Lower lobe of right lung (tissue), 2 donors: ENCODE measurements at regions not wholly inside any gene's neighbourhood (a gene's known extent, or its start where the extent isn't known, plus 50 kb on each side); places are given as distances from the start of the nearest gene placed in this dataset.

Source experiments
- ATAC-seq, 2 donors: fragments of 200-7000 bp; cut with Tn5 transposase; one replicate each; pipeline ENCODE4 v1.9.1; 2020 to 2022; ENCODE audit warnings: mild to moderate bottlenecking in 2 of 2, moderate library complexity in 2 of 2
- DNase-seq: peaks from one replicate; pipeline ENCODE4 v3.0.0-alpha.2; 2020
- H3K27ac ChIP-seq: fragments of 200-600 bp; one replicate; pipeline ENCODE4 v1.8.0; 2022
- H3K27me3 ChIP-seq: fragments of 200-600 bp; one replicate; pipeline ENCODE4 v1.8.0; 2022; ENCODE audit warnings: low read depth
- H3K36me3 ChIP-seq: fragments of 200-600 bp; one replicate; pipeline ENCODE4 v1.8.0; 2022; ENCODE audit warnings: mild to moderate bottlenecking
- H3K4me1 ChIP-seq: fragments of 200-600 bp; one replicate; pipeline ENCODE4 v1.8.0; 2022
- H3K4me3 ChIP-seq: fragments of 200-600 bp; one replicate; pipeline ENCODE4 v1.8.0; 2022; ENCODE audit warnings: mild to moderate bottlenecking
- H3K9me3 ChIP-seq: fragments of 200-600 bp; one replicate; pipeline ENCODE4 v1.8.0; 2022
- intact Hi-C: fragments of 100-400 bp; cut with DNase I; formaldehyde crosslinking; loops from one replicate; pipeline ENCODE4 v1.11.0; 2022
- TF ChIP-seq, protein P1 (sequence below): fragments of 200-600 bp; IDR thresholded peaks from one replicate; pipeline ENCODE4 v1.8.0; 2022; ENCODE audit warnings: antibody characterized with exemption, mild to moderate bottlenecking
- donor health status: DM: no; HTN: yes; CAD: no; lungs with severe emphysema.

DNA sequence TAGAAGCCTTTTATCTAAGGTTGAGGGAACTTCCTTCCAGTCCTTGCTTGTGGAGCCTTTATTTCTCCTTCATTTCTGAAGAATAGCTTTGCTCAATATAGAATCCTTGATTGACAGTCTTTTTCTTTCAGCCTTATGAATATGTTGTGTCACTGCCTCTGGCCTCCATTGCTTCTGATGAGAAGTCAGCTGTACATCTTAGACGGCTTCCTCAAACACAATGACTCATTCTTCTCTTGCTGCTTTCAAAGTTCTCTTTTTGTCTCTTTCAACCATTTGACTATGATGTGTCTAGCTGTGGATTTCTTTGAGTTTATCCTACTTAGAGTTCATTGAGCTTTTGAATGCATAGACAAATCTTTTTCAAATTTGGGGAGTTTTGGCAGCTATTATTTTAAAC is 893.2 kb downstream of the BRD1 start:
- H3K4me3 ChIP-seq: no peak overlapping the region
- no peak overlapping the region for H3K27ac ChIP-seq
- intact Hi-C loops: no loop called here
- H3K9me3 ChIP-seq: peaks cover 13% of the 10 kb centered on the region
- DNase-seq: no peak
- peaks cover 6% of the 10 kb centered on the region for H3K27me3 ChIP-seq
- TF ChIP-seq, protein P1, sequence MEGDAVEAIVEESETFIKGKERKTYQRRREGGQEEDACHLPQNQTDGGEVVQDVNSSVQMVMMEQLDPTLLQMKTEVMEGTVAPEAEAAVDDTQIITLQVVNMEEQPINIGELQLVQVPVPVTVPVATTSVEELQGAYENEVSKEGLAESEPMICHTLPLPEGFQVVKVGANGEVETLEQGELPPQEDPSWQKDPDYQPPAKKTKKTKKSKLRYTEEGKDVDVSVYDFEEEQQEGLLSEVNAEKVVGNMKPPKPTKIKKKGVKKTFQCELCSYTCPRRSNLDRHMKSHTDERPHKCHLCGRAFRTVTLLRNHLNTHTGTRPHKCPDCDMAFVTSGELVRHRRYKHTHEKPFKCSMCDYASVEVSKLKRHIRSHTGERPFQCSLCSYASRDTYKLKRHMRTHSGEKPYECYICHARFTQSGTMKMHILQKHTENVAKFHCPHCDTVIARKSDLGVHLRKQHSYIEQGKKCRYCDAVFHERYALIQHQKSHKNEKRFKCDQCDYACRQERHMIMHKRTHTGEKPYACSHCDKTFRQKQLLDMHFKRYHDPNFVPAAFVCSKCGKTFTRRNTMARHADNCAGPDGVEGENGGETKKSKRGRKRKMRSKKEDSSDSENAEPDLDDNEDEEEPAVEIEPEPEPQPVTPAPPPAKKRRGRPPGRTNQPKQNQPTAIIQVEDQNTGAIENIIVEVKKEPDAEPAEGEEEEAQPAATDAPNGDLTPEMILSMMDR: no peak
- ATAC-seq: no peak
- H3K36me3 ChIP-seq: no peaks in the 10 kb centered on the region
- no peaks in the 10 kb centered on the region for H3K4me1 ChIP-seq

DNA sequence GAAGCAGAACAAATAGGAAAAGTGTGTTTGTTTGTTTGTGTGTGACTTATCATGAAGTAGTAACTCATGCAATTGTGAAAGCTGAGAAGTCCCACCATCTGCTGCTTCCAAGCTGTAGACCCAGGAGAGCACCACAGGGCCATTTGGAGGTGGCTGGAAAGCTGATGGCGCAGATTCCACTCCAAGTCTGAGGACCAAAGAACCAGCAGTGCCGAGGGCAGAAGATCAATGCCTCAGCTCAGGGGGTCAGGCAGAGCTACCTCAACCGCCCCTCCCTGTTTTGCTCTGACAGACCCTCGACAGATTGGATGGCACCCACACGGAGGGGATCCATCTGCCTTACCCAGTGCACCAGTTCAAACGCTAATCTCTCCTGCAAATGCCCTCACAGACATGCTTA is 896.2 kb downstream of the BRD1 start:
- H3K27me3 ChIP-seq: peaks cover 8% of the 10 kb centered on the region
- intact Hi-C loops: no loop called here
- H3K36me3 ChIP-seq: no peaks in the 10 kb centered on the region
- TF ChIP-seq, protein P1: no peak
- no peak for ATAC-seq
- H3K4me3 ChIP-seq: no peak overlapping the region
- peaks cover 10% of the 10 kb centered on the region for H3K9me3 ChIP-seq
- no peak for DNase-seq
- no peak overlapping the region for H3K27ac ChIP-seq
- H3K4me1 ChIP-seq: no peaks in the 10 kb centered on the region

DNA sequence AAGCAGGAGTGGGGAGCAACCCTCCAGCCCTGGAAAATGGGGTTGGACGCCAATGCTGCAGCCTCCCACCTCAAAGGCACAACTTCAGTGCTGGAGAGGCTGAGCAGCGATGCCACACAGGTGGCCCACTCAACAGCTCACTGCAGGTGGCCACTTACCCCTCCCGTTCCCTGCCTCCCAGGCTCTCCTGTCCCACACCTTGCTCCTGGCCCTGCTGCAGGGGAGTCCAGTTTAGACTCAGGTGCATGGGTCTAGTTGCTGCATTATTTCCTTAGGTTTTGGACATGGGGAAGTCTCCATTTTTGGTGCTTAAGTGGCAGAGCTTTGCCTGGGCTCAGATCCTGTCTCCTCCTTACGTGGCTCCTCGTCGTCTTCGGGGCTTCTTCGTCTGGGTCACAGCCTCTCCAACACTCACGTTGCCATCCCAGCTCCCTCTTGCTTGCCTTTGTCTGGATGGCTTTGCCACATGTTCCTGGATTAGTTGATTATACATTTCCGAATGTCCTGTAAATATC is 898.3 kb downstream of the BRD1 start:
- Histone ChIP-seq H3K36me3 (no peaks in the 10 kb centered on the region), H3K4me3 (no peak overlapping the region), H3K9me3 (peaks cover 4% of the 10 kb centered on the region), H3K27ac (no peak overlapping the region), H3K27me3 (peaks cover 5% of the 10 kb centered on the region), H3K4me1 (no peaks in the 10 kb centered on the region)
- TF ChIP-seq, protein P1: no peak
- no peak for DNase-seq
- intact Hi-C loops: no loop called here
- no peak for ATAC-seq

DNA sequence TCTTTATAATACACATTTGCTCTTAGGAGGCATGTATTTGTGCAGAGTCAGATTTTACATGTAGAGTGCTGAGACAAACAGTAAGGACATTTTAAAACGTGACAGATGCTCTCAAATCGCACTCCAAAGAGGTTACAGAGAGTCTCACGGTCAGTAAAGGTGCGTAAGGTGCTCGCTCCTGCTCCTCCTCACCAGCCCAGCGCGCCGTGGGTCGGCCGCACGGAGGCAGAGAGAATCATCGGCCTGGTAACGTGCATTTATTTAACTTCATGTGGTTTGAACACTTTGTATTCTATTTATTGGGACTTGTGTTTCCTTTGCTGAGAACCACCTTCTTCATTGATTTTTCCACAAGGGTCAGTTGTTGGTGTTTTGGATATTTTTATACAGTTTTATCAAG is 900.1 kb downstream of the BRD1 start:
- DNase-seq (no peak), ATAC-seq (no peak)
- no peaks in the 10 kb centered on the region for H3K9me3 ChIP-seq
- H3K4me1 ChIP-seq: no peaks in the 10 kb centered on the region
- peaks cover 5% of the 10 kb centered on the region for H3K27me3 ChIP-seq
- TF ChIP-seq, protein P1: no peak
- H3K36me3 ChIP-seq: no peaks in the 10 kb centered on the region
- intact Hi-C loops: no loop called here
- no peak overlapping the region for H3K27ac ChIP-seq
- no peak overlapping the region for H3K4me3 ChIP-seq

DNA sequence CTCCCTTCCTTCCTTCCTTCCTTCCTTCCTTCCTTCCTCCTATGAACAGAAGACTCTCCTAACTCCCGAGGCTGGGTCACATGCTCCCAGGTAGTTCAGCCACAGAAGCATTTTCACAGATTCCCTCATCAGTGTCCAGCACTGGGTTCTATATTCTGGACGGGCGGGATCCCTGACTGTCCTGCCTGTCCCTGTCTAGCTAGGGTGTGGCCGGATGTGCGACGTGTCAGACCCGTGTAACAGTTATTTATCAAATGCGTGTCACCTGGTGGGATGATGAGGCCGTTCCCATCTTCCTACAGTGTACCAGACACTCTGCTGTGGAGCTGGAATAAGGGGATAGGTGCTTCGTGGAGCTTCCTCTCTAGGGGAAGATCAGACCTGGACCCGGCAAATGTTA is 901.0 kb downstream of the BRD1 start:
- TF ChIP-seq, protein P1: no peak
- no peak overlapping the region for H3K27ac ChIP-seq
- intact Hi-C loops: no loop called here
- no peak for ATAC-seq
- H3K4me1 ChIP-seq: no peaks in the 10 kb centered on the region
- peaks cover 5% of the 10 kb centered on the region for H3K27me3 ChIP-seq
- DNase-seq: no peak
- H3K4me3 ChIP-seq: no peak overlapping the region
- H3K36me3 ChIP-seq: no peaks in the 10 kb centered on the region
- no peaks in the 10 kb centered on the region for H3K9me3 ChIP-seq

DNA sequence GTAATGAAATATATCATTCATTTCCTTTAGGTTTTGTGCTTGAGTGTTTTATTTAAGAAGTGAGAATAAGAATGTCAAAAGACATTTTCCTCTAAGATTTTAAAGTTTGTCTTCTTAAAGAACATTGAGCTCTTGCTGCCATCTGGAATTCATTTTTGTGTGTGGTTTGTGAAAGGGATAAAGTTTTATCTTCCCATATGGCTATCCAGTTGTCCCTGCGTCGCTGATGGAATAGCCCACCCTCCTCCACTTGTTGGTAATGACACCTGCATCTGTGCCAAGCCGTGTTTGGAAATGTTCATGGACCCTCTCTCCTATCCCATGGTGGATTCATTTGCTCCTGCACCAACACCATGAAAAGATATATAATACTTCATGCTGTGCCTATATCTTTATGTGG is 901.5 kb downstream of the BRD1 start:
- no peak for DNase-seq
- Histone ChIP-seq H3K27ac (no peak overlapping the region), H3K36me3 (no peaks in the 10 kb centered on the region), H3K9me3 (no peaks in the 10 kb centered on the region), H3K4me3 (no peak overlapping the region), H3K27me3 (peaks cover 5% of the 10 kb centered on the region), H3K4me1 (no peaks in the 10 kb centered on the region)
- intact Hi-C loops: no loop called here
- ATAC-seq: no peak
- TF ChIP-seq, protein P1: no peak
